ENCODE measurements at regions not wholly inside any gene's neighbourhood (a gene's known extent, or its start where the extent isn't known, plus 50 kb on each side); places are given as distances from the start of the nearest gene placed in this dataset.

GRCh38 chr13:103466761-103467160, 400.5 kb upstream of the SLC10A2 start:
- TF ChIP-seq REST (IDR thresholded peaks at IDR 0.05; ENCODE audit: low read depth) (no peak), USF1 (IDR thresholded peaks at IDR 0.05) (no peak), CEBPB (IDR thresholded peaks at IDR 0.05) (no peak), YY1 (IDR thresholded peaks at IDR 0.05; ENCODE audit: low read depth) (no peak), NFIC (IDR thresholded peaks at IDR 0.05) (no peak), EP300 (IDR thresholded peaks at IDR 0.05; ENCODE audit: borderline replicate concordance) (no peak), FOXM1 (IDR thresholded peaks at IDR 0.05; ENCODE audit: borderline replicate concordance, low read depth) (no peak), EGR1 (IDR thresholded peaks at IDR 0.05) (no peak), RAD21 (IDR thresholded peaks at IDR 0.05; ENCODE audit: low read depth) (no peak), TAF1 (IDR thresholded peaks at IDR 0.05; ENCODE audit: low read depth) (no peak), TCF12 (IDR thresholded peaks at IDR 0.05; ENCODE audit: low read depth) (no peak), TEAD4 (IDR thresholded peaks at IDR 0.05) (no peak), ZBTB7A (IDR thresholded peaks at IDR 0.05; ENCODE audit: low read depth) (no peak), CREB1 (IDR thresholded peaks at IDR 0.05; ENCODE audit: low read depth) (no peak), MAX (IDR thresholded peaks at IDR 0.05) (no peak)

GRCh38 chr13:103451656-103452055, 385.4 kb upstream of the SLC10A2 start:
- no peak for TF ChIP-seq TCF12 (IDR thresholded peaks at IDR 0.05; ENCODE audit: low read depth)
- no peak for TF ChIP-seq MAX (IDR thresholded peaks at IDR 0.05)
- TF ChIP-seq EGR1 (IDR thresholded peaks at IDR 0.05): no peak
- TF ChIP-seq REST (IDR thresholded peaks at IDR 0.05; ENCODE audit: low read depth): no peak
- no peak for TF ChIP-seq ZBTB7A (IDR thresholded peaks at IDR 0.05; ENCODE audit: low read depth)
- TF ChIP-seq TAF1 (IDR thresholded peaks at IDR 0.05; ENCODE audit: low read depth): no peak
- no peak for TF ChIP-seq TEAD4 (IDR thresholded peaks at IDR 0.05)
- TF ChIP-seq EP300 (IDR thresholded peaks at IDR 0.05; ENCODE audit: borderline replicate concordance): no peak
- TF ChIP-seq USF1 (IDR thresholded peaks at IDR 0.05): no peak
- no peak for TF ChIP-seq FOXM1 (IDR thresholded peaks at IDR 0.05; ENCODE audit: borderline replicate concordance, low read depth)
- no peak for TF ChIP-seq NFIC (IDR thresholded peaks at IDR 0.05)
- TF ChIP-seq YY1 (IDR thresholded peaks at IDR 0.05; ENCODE audit: low read depth): no peak
- no peak for TF ChIP-seq RAD21 (IDR thresholded peaks at IDR 0.05; ENCODE audit: low read depth)
- TF ChIP-seq CREB1 (IDR thresholded peaks at IDR 0.05; ENCODE audit: low read depth): no peak
- TF ChIP-seq CEBPB (IDR thresholded peaks at IDR 0.05): no peak

- no peak for TF ChIP-seq EGR1 (IDR thresholded peaks at IDR 0.05)
- no peak for TF ChIP-seq YY1 (IDR thresholded peaks at IDR 0.05; ENCODE audit: low read depth)
- no peak for TF ChIP-seq RAD21 (IDR thresholded peaks at IDR 0.05; ENCODE audit: low read depth)
- no peak for TF ChIP-seq FOXM1 (IDR thresholded peaks at IDR 0.05; ENCODE audit: borderline replicate concordance, low read depth)
These were observed 377.4 kb upstream of the SLC10A2 start for GRCh38 chr13:103443604-103444003.

GRCh38 chr13:103437651-103438050, 371.4 kb upstream of the SLC10A2 start:
- TF ChIP-seq CEBPB (IDR thresholded peaks at IDR 0.05) (no peak), ZBTB7A (IDR thresholded peaks at IDR 0.05; ENCODE audit: low read depth) (no peak), EGR1 (IDR thresholded peaks at IDR 0.05) (no peak), NFIC (IDR thresholded peaks at IDR 0.05) (no peak), TEAD4 (IDR thresholded peaks at IDR 0.05) (no peak), CREB1 (IDR thresholded peaks at IDR 0.05; ENCODE audit: low read depth) (no peak), EP300 (IDR thresholded peaks at IDR 0.05; ENCODE audit: borderline replicate concordance) (no peak), USF1 (IDR thresholded peaks at IDR 0.05) (no peak), TAF1 (IDR thresholded peaks at IDR 0.05; ENCODE audit: low read depth) (no peak), REST (IDR thresholded peaks at IDR 0.05; ENCODE audit: low read depth) (no peak), TCF12 (IDR thresholded peaks at IDR 0.05; ENCODE audit: low read depth) (no peak), FOXM1 (IDR thresholded peaks at IDR 0.05; ENCODE audit: borderline replicate concordance, low read depth) (no peak), YY1 (IDR thresholded peaks at IDR 0.05; ENCODE audit: low read depth) (no peak), MAX (IDR thresholded peaks at IDR 0.05) (no peak), RAD21 (IDR thresholded peaks at IDR 0.05; ENCODE audit: low read depth) (no peak)
